Esophagus muscularis mucosa (tissue), 4 donors: ENCODE measurements at regions not wholly inside any gene's neighbourhood (a gene's known extent, or its start where the extent isn't known, plus 50 kb on each side); places are given as distances from the start of the nearest gene placed in this dataset.

ENCODE experiments used
- DNase-seq: peaks from one replicate; pipeline ENCODE4 v3.0.0-alpha.2; 2017; ENCODE audit errors: extremely low spot score
- H3K27ac ChIP-seq, 4 donors: fragments of 200-600 bp; sonication (generic); replicated peaks in 1 of 4; 1 replicate in 3 of 4; 2 replicates in 1 of 4; pipeline ENCODE4 v1.5.1; 2016 to 2019; ENCODE audit warnings: mild to moderate bottlenecking in 1 of 4
- H3K27me3 ChIP-seq, 4 donors: fragments of 200-600 bp; sonication (generic); one replicate each; pipeline versions ENCODE4 v1.5.1 to v1.6.0; 2016 to 2019
- H3K36me3 ChIP-seq, 4 donors: fragments of 200-600 bp; sonication (generic); one replicate each; pipeline ENCODE4 v1.5.1; 2016 to 2019
- H3K4me1 ChIP-seq, 4 donors: fragments of 200-600 bp; sonication (generic); one replicate each; pipeline ENCODE4 v1.5.1; 2016 to 2019
- H3K4me3 ChIP-seq, 4 donors: fragments of 200-600 bp; sonication (generic); 1 replicate in 2 of 4; 2 replicates in 2 of 4; pipeline ENCODE4 v1.5.1; 2016 to 2019; ENCODE audit warnings: mild to moderate bottlenecking in 4 of 4, moderate library complexity in 1 of 4
- H3K9me3 ChIP-seq, 4 donors: fragments of 200-600 bp; sonication (generic); 1 replicate in 3 of 4; 2 replicates in 1 of 4; pipeline ENCODE4 v1.5.1; 2016 to 2019
- EP300 ChIP-seq: sonication (generic); formaldehyde crosslinking; IDR thresholded peaks from one replicate; pipeline ENCODE4 v1.6.1; 2017; ENCODE audit warnings: antibody characterized with exemption
- POLR2A ChIP-seq: fragments of 450-650 bp; IDR thresholded peaks from one replicate; pipeline ENCODE4 v1.6.1; 2017; ENCODE audit warnings: antibody characterized with exemption, moderate library complexity, mild to moderate bottlenecking, low read depth
- POLR2AphosphoS5 ChIP-seq, 2 donors: sonication (generic); formaldehyde crosslinking; IDR thresholded peaks; one replicate each; pipeline ENCODE4 v1.6.1; 2017; ENCODE audit warnings: antibody characterized with exemption in 2 of 2
- WGBS: methylation state at CpG from one replicate; pipeline ENCODE4 v1.1.5; 2018; 5-methylcytosine and 5-hydroxymethylcytosine counted together
- intact Hi-C: fragments of 100-400 bp; cut with DNase I; formaldehyde crosslinking; loops from one replicate; pipeline ENCODE4 v1.15.1; 2023
- TF ChIP-seq, protein P1 (sequence below), 3 experiments: fragments of 200-600 bp in 2 of 3; fragments of 450-650 bp in 1 of 3; sonication (generic) in 2 of 3; IDR thresholded peaks; one replicate each; pipeline ENCODE4 v1.5.1; 2017 to 2019; ENCODE audit warnings: antibody characterized with exemption in 3 of 3, mild to moderate bottlenecking in 2 of 3, moderate library complexity in 1 of 3

DNA sequence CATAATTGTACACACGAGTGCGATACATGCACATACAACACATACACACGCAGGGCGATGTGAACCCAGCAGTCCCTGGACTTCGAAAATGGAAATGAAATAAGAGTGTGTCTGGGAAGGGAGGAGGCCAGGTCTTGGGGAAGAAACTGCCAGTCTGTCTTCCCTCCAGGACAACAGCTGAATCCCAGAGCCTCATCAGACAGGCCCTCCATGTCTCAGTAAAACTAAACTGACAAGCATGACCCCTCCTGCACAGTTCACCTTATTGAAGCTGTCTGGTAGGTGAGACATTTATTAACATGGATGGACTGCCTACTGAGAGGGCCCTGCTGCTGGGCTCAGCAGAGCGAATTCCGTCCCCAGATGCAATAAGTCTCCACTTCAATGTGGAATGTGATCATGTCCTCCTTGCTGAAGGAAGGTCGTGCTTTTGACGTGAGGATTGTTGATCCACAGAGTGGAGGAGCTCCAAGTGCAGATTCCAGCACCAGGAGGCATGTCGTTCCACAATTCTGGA, 117.4 kb downstream of the SOX9 start:
- Histone ChIP-seq H3K27ac (no peak overlapping the region), H3K9me3 (peaks cover 0 to 7% (median 0%) of the 10 kb centered on the region in 4 donors), H3K4me1 (no peaks in the 10 kb centered on the region), H3K4me3 (no peak overlapping the region), H3K27me3 (peaks cover 0 to 44% (median 0%) of the 10 kb centered on the region in 4 donors), H3K36me3 (no peaks in the 10 kb centered on the region)
- 68% methylated on average over 10 of the region's 10 CpGs for WGBS
- TF ChIP-seq, protein P1, sequence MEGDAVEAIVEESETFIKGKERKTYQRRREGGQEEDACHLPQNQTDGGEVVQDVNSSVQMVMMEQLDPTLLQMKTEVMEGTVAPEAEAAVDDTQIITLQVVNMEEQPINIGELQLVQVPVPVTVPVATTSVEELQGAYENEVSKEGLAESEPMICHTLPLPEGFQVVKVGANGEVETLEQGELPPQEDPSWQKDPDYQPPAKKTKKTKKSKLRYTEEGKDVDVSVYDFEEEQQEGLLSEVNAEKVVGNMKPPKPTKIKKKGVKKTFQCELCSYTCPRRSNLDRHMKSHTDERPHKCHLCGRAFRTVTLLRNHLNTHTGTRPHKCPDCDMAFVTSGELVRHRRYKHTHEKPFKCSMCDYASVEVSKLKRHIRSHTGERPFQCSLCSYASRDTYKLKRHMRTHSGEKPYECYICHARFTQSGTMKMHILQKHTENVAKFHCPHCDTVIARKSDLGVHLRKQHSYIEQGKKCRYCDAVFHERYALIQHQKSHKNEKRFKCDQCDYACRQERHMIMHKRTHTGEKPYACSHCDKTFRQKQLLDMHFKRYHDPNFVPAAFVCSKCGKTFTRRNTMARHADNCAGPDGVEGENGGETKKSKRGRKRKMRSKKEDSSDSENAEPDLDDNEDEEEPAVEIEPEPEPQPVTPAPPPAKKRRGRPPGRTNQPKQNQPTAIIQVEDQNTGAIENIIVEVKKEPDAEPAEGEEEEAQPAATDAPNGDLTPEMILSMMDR (IDR thresholded peaks at IDR 0.05), result no peak
- TF ChIP-seq POLR2A (no peak), POLR2AphosphoS5 (IDR thresholded peaks at IDR 0.05) (no peak), EP300 (no peak)
- intact Hi-C loops, result no loop called here
- no peak for DNase-seq

DNA sequence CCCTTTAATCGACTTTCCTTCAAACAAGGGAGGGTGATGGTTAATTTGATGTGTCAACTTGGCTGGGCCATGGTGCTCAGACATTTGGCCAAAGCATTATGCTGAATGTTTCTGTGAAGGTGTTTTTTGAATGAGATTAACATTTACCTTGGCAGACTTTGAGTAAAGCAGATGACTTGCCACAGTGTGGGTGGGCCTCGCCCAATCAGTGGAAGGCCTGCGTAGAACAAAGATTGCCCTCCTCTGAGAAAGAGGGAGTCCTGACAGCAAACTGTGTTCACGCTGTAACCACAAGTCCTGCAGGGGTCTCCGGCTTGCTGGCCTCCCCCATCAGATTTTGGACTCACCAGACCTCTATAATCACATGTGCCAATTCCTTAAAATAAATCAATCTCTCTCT, 118.7 kb downstream of the SOX9 start:
- no peaks in the 10 kb centered on the region for H3K4me1 ChIP-seq
- WGBS, result 85% methylated on average over 5 of the region's 5 CpGs
- TF ChIP-seq, protein P1 (IDR thresholded peaks at IDR 0.05), result no peak
- TF ChIP-seq POLR2A (no peak), POLR2AphosphoS5 (IDR thresholded peaks at IDR 0.05) (no peak), EP300 (no peak)
- no peak for DNase-seq
- H3K27me3 ChIP-seq, result peaks cover 0 to 38% (median 0%) of the 10 kb centered on the region in 4 donors
- intact Hi-C loops, result no loop called here
- no peak overlapping the region for H3K4me3 ChIP-seq
- H3K27ac ChIP-seq, result no peak overlapping the region
- no peaks in the 10 kb centered on the region for H3K36me3 ChIP-seq
- peaks cover 0 to 11% (median 3%) of the 10 kb centered on the region in 4 donors for H3K9me3 ChIP-seq

DNA sequence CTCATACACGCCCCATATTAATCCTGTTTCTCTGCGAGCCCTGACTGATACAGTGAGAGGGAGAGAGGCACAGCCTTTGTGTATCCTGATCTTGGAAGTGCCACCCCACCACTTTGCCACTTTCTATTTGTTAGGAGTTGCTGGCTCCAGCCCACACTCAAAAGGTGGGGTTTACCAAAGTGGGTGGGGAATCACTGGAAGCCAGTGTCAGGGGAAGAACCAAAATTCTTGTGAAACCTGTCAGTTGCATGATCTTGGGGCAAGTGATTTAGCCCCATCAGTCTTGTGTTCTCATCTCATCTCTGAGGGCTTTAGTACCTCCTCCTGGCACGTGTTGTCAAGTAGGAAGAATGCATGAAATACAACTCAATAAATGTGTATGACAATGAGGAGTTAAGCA, 119.5 kb downstream of the SOX9 start:
- H3K9me3 ChIP-seq, result peaks cover 0 to 11% (median 3%) of the 10 kb centered on the region in 4 donors
- no peaks in the 10 kb centered on the region for H3K36me3 ChIP-seq
- intact Hi-C loops, result no loop called here
- DNase-seq, result no peak
- TF ChIP-seq POLR2AphosphoS5 (IDR thresholded peaks at IDR 0.05) (no peak), EP300 (no peak), POLR2A (no peak)
- TF ChIP-seq, protein P1 (IDR thresholded peaks at IDR 0.05), result no peak
- H3K4me1 ChIP-seq, result no peaks in the 10 kb centered on the region
- H3K4me3 ChIP-seq, result no peak overlapping the region
- no peak overlapping the region for H3K27ac ChIP-seq
- peaks cover 0 to 30% (median 0%) of the 10 kb centered on the region in 4 donors for H3K27me3 ChIP-seq
- 80% methylated on average over 3 of the region's 3 CpGs for WGBS

DNA sequence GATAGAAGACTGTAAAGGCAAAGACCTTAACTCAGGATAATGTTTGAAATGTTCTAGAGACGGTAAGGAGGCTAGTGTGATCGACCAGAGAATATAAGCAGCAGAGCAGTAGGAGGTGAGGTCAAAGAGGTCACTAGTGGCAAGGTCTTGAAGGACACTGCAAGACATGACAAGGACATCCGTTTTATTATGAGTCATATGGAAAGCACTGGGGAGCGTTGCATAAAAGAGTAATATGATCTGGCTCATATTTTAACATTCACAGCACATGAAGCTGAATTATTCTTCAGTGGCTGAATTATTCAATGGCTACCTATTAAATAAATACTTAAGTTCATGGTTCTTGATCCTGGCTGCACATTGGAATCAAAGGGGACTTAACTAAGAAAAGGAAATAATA, 123.7 kb downstream of the SOX9 start:
- Histone ChIP-seq H3K4me3 (no peak overlapping the region), H3K4me1 (no peaks in the 10 kb centered on the region), H3K36me3 (no peaks in the 10 kb centered on the region), H3K9me3 (peaks cover 0 to 11% (median under 1%) of the 10 kb centered on the region in 4 donors), H3K27ac (no peak overlapping the region), H3K27me3 (no peaks in the 10 kb centered on the region)
- DNase-seq, result no peak
- TF ChIP-seq EP300 (no peak), POLR2A (no peak), POLR2AphosphoS5 (IDR thresholded peaks at IDR 0.05) (no peak)
- TF ChIP-seq, protein P1 (IDR thresholded peaks at IDR 0.05), result no peak
- 86% methylated on average over 4 of the region's 4 CpGs for WGBS
- intact Hi-C loops, result no loop called here

DNA sequence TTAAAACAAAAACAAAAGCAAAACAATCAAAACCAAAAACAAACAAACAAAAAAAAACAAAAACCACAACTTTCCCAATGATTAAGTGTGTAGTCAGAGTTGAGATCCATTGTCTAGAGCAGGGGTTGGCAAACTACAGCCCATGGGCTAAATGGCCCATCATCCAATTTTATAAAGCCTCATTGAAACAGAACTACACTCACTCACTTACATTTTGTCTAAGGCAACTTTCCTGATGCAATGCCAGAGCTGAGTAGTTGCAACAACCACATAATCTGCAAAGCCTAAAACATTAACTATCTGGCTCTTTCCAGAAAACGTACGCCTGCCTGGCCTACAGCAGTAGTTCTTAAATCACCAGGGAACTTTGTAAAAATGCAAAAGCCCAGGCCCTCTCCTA, 124.1 kb downstream of the SOX9 start:
- Histone ChIP-seq H3K9me3 (peaks cover 0 to 11% (median 0%) of the 10 kb centered on the region in 4 donors), H3K4me1 (no peaks in the 10 kb centered on the region), H3K27ac (no peak overlapping the region), H3K4me3 (no peak overlapping the region), H3K27me3 (no peaks in the 10 kb centered on the region), H3K36me3 (no peaks in the 10 kb centered on the region)
- WGBS, result 86% methylated on average over 2 of the region's 2 CpGs
- TF ChIP-seq EP300 (no peak), POLR2AphosphoS5 (IDR thresholded peaks at IDR 0.05) (no peak), POLR2A (no peak)
- TF ChIP-seq, protein P1 (IDR thresholded peaks at IDR 0.05), result no peak
- DNase-seq, result no peak
- intact Hi-C loops, result no loop called here
